CD4-positive, alpha-beta memory T cell (primary cell): ENCODE measurements at regions not wholly inside any gene's neighbourhood (a gene's known extent, or its start where the extent isn't known, plus 50 kb on each side); places are given as distances from the start of the nearest gene placed in this dataset.

ENCODE experiments used
- CTCF ChIA-PET: fragments of 350-600 bp; sonication (Branson Sonifier 250); formaldehyde crosslinking; loops from one replicate; lab custom pipeline; 2021; ENCODE audit warnings: inconsistent platforms; ENCODE audit not compliant: partially characterized antibody; lab: Charles Lee
- POLR2A ChIA-PET: fragments of 350-600 bp; sonication (Branson Sonifier 250); formaldehyde crosslinking; loops from one replicate; lab custom pipeline; 2021; ENCODE audit not compliant: partially characterized antibody; lab: Charles Lee
- DNase-seq, 5 donors: peaks; one replicate each; pipeline versions ENCODE4 v3.0.0 to v3.0.0-alpha.2; 2020 to 2022; ENCODE audit warnings: mixed read lengths in 1 of 5
- H3K27ac ChIP-seq: one replicate; pipeline ENCODE4 v1.7.0; 2013; ENCODE audit warnings: low read depth, low read length
- H3K27me3 ChIP-seq: 2 replicates; pipeline ENCODE4 v1.7.0; 2013; ENCODE audit warnings: mild to moderate bottlenecking, low read length, moderate library complexity; ENCODE audit not compliant: insufficient read depth
- H3K36me3 ChIP-seq: 2 replicates; pipeline ENCODE4 v1.7.0; 2013; ENCODE audit warnings: mild to moderate bottlenecking, low read length, moderate library complexity; ENCODE audit not compliant: insufficient read depth
- H3K4me1 ChIP-seq: 2 replicates; pipeline ENCODE4 v1.7.0; 2013; ENCODE audit warnings: mild to moderate bottlenecking, low read length, moderate library complexity; ENCODE audit not compliant: insufficient read depth
- H3K4me3 ChIP-seq, 2 donors: one replicate each; pipeline ENCODE4 v1.7.0; 2013; ENCODE audit warnings: low read length in 2 of 2, mild to moderate bottlenecking in 1 of 2
- H3K9me3 ChIP-seq, 2 donors: one replicate each; pipeline ENCODE4 v1.7.0; 2013; ENCODE audit warnings: low read length in 2 of 2, control low read depth in 1 of 2; ENCODE audit not compliant: control insufficient read depth in 1 of 2
- H3K27ac Mint-ChIP-seq, 7 donors: one replicate each; pipeline ENCODE4 v1.8.0; 2020 to 2021; ENCODE audit warnings: mixed read lengths in 7 of 7, mild to moderate bottlenecking in 6 of 7, inconsistent platforms in 3 of 7, moderate library complexity in 3 of 7
- H3K27me3 Mint-ChIP-seq, 2 donors: one replicate each; pipeline ENCODE4 v1.8.0; 2020 to 2021; ENCODE audit warnings: mixed read lengths in 2 of 2
- H3K36me3 Mint-ChIP-seq, 2 donors: one replicate each; pipeline ENCODE4 v1.8.0; 2020 to 2021; ENCODE audit warnings: mixed read lengths in 2 of 2, inconsistent platforms in 1 of 2, mild to moderate bottlenecking in 1 of 2
- H3K4me1 Mint-ChIP-seq, 4 donors: one replicate each; pipeline ENCODE4 v1.8.0; 2020 to 2021; ENCODE audit warnings: mixed read lengths in 4 of 4, mild to moderate bottlenecking in 1 of 4
- H3K4me3 Mint-ChIP-seq, 8 donors: one replicate each; pipeline ENCODE4 v1.8.0; 2020 to 2021; ENCODE audit warnings: mixed read lengths in 8 of 8, mild to moderate bottlenecking in 7 of 8, moderate library complexity in 6 of 8, inconsistent platforms in 3 of 8
- H3K9me3 Mint-ChIP-seq, 8 donors: one replicate each; pipeline ENCODE4 v1.8.0; 2020 to 2021; ENCODE audit warnings: mixed read lengths in 8 of 8, mild to moderate bottlenecking in 5 of 8, inconsistent platforms in 3 of 8, moderate library complexity in 1 of 8
- intact Hi-C: fragments of 100-400 bp; cut with micrococcal nuclease; formaldehyde crosslinking; loops from one replicate; pipeline ENCODE4 v1.15.1; 2023

- H3K27me3 ChIP-seq = no peaks in the 10 kb centered on the region
- Mint-ChIP-seq H3K27ac (no peak overlapping the region), H3K27me3 (peaks cover 6 to 17% of the 10 kb centered on the region in 2 donors), H3K4me1 (no peaks in the 10 kb centered on the region), H3K4me3 (no peak overlapping the region), H3K36me3 (no peaks in the 10 kb centered on the region), H3K9me3 (no peaks in the 10 kb centered on the region)
- POLR2A ChIA-PET = no interaction called here
- no peak overlapping the region for H3K4me3 ChIP-seq
- no peaks in the 10 kb centered on the region for H3K4me1 ChIP-seq
- H3K36me3 ChIP-seq = no peaks in the 10 kb centered on the region
- no peak for DNase-seq
- H3K27ac ChIP-seq = no peak overlapping the region
- CTCF ChIA-PET = no interaction called here
- no peaks in the 10 kb centered on the region for H3K9me3 ChIP-seq
- intact Hi-C loops = no loop called here
Observed at GRCh38 chr9:134967547-134967930, 49.8 kb upstream of the FCN1 start.

- Histone ChIP-seq H3K4me1 (no peaks in the 10 kb centered on the region), H3K4me3 (no peak overlapping the region), H3K27ac (no peak overlapping the region), H3K9me3 (no peaks in the 10 kb centered on the region), H3K27me3 (no peaks in the 10 kb centered on the region), H3K36me3 (no peaks in the 10 kb centered on the region)
- Mint-ChIP-seq H3K9me3 (no peaks in the 10 kb centered on the region), H3K4me1 (no peaks in the 10 kb centered on the region), H3K4me3 (no peak overlapping the region), H3K27ac (no peak overlapping the region), H3K36me3 (no peaks in the 10 kb centered on the region), H3K27me3 (peaks cover 6 to 17% of the 10 kb centered on the region in 2 donors)
- intact Hi-C loops = no loop called here
- no peak for DNase-seq
- CTCF ChIA-PET = no interaction called here
- POLR2A ChIA-PET = no interaction called here
Observed at GRCh38 chr9:134968011-134968822, 50.5 kb upstream of the FCN1 start.

GRCh38 chr9:134968823-134969090 lies 51.0 kb upstream of the FCN1 start:
- no peaks in the 10 kb centered on the region for H3K4me1 Mint-ChIP-seq
- Histone ChIP-seq H3K4me1 (no peaks in the 10 kb centered on the region), H3K4me3 (no peak overlapping the region), H3K27me3 (no peaks in the 10 kb centered on the region), H3K27ac (no peak overlapping the region), H3K36me3 (no peaks in the 10 kb centered on the region), H3K9me3 (no peaks in the 10 kb centered on the region)
- peaks cover 5 to 19% of the 10 kb centered on the region in 2 donors for H3K27me3 Mint-ChIP-seq
- no peak overlapping the region for H3K27ac Mint-ChIP-seq
- DNase-seq = no peak
- no peaks in the 10 kb centered on the region for H3K36me3 Mint-ChIP-seq
- CTCF ChIA-PET = no interaction called here
- POLR2A ChIA-PET = no interaction called here
- intact Hi-C loops = no loop called here
- H3K4me3 Mint-ChIP-seq = no peak overlapping the region
- no peaks in the 10 kb centered on the region for H3K9me3 Mint-ChIP-seq

- H3K4me1 ChIP-seq = no peaks in the 10 kb centered on the region
- Mint-ChIP-seq H3K27ac (no peak overlapping the region), H3K27me3 (peaks cover 5 to 18% of the 10 kb centered on the region in 2 donors), H3K4me1 (no peaks in the 10 kb centered on the region), H3K4me3 (no peak overlapping the region), H3K9me3 (no peaks in the 10 kb centered on the region), H3K36me3 (no peaks in the 10 kb centered on the region)
- ChIA-PET CTCF (no interaction called here), POLR2A (no interaction called here)
- DNase-seq = no peak
- intact Hi-C loops = no loop called here
- H3K9me3 ChIP-seq = no peaks in the 10 kb centered on the region
- H3K36me3 ChIP-seq = no peaks in the 10 kb centered on the region
- H3K27ac ChIP-seq = no peak overlapping the region
- no peak overlapping the region for H3K4me3 ChIP-seq
- H3K27me3 ChIP-seq = no peaks in the 10 kb centered on the region
Observed at GRCh38 chr9:134969156-134970045, 51.7 kb upstream of the FCN1 start.

- H3K27ac ChIP-seq = no peak overlapping the region
- ChIA-PET CTCF (no interaction called here), POLR2A (no interaction called here)
- H3K27me3 Mint-ChIP-seq = peaks cover 5 to 16% of the 10 kb centered on the region in 2 donors
- no peak overlapping the region for H3K27ac Mint-ChIP-seq
- no peaks in the 10 kb centered on the region for H3K36me3 Mint-ChIP-seq
- DNase-seq = no peak
- H3K9me3 Mint-ChIP-seq = no peaks in the 10 kb centered on the region
- intact Hi-C loops = no loop called here
- H3K4me1 Mint-ChIP-seq = no peaks in the 10 kb centered on the region
- no peaks in the 10 kb centered on the region for H3K36me3 ChIP-seq
- H3K4me3 Mint-ChIP-seq = no peak overlapping the region
- no peaks in the 10 kb centered on the region for H3K4me1 ChIP-seq
- H3K27me3 ChIP-seq = no peaks in the 10 kb centered on the region
- no peak overlapping the region for H3K4me3 ChIP-seq
- no peaks in the 10 kb centered on the region for H3K9me3 ChIP-seq
Observed at GRCh38 chr9:134970198-134970597, 52.5 kb upstream of the FCN1 start.

- Mint-ChIP-seq H3K4me1 (no peaks in the 10 kb centered on the region), H3K9me3 (no peaks in the 10 kb centered on the region), H3K36me3 (no peaks in the 10 kb centered on the region), H3K4me3 (no peak overlapping the region), H3K27me3 (peaks cover 5 to 16% of the 10 kb centered on the region in 2 donors), H3K27ac (no peak overlapping the region)
- Histone ChIP-seq H3K27me3 (no peaks in the 10 kb centered on the region), H3K36me3 (no peaks in the 10 kb centered on the region), H3K4me1 (no peaks in the 10 kb centered on the region), H3K4me3 (no peak overlapping the region), H3K27ac (no peak overlapping the region), H3K9me3 (no peaks in the 10 kb centered on the region)
- intact Hi-C loops = no loop called here
- CTCF ChIA-PET = no interaction called here
- POLR2A ChIA-PET = no interaction called here
- no peak for DNase-seq
Observed at GRCh38 chr9:134970719-134971118, 53.0 kb upstream of the FCN1 start.

- intact Hi-C loops = no loop called here
- ChIA-PET CTCF (no interaction called here), POLR2A (no interaction called here)
- H3K27ac Mint-ChIP-seq = no peak overlapping the region
- no peak overlapping the region for H3K4me3 Mint-ChIP-seq
- peaks cover 5 to 16% of the 10 kb centered on the region in 2 donors for H3K27me3 Mint-ChIP-seq
- no peaks in the 10 kb centered on the region for H3K9me3 ChIP-seq
- no peaks in the 10 kb centered on the region for H3K9me3 Mint-ChIP-seq
- H3K36me3 ChIP-seq = no peaks in the 10 kb centered on the region
- H3K4me1 ChIP-seq = no peaks in the 10 kb centered on the region
- H3K4me3 ChIP-seq = no peak overlapping the region
- H3K27me3 ChIP-seq = no peaks in the 10 kb centered on the region
- H3K27ac ChIP-seq = no peak overlapping the region
- no peaks in the 10 kb centered on the region for H3K4me1 Mint-ChIP-seq
- H3K36me3 Mint-ChIP-seq = no peaks in the 10 kb centered on the region
- no peak for DNase-seq
Observed at GRCh38 chr9:134971196-134971595, 53.5 kb upstream of the FCN1 start.
